CD4-positive, alpha-beta T cell treated with Interleukin-2 at 100 ng/mL for 4 hours (primary cell): ENCODE measurements at regions not wholly inside any gene's neighbourhood (a gene's known extent, or its start where the extent isn't known, plus 50 kb on each side); places are given as distances from the start of the nearest gene placed in this dataset.
"Not testable (repeated sequence)": the region's sequence is repeated elsewhere in the genome, so short reads cannot be mapped to it uniquely, and the experiment has no call there.

Source experiments
- DNase-seq: peaks from one replicate; pipeline ENCODE4 v3.0.0-alpha.2; 2020; ENCODE audit warnings: low spot score

GRCh38 chr9:41075671-41076070, 52.8 kb downstream of the FOXD4L6 start:
- not testable (repeated sequence) for DNase-seq

DNA sequence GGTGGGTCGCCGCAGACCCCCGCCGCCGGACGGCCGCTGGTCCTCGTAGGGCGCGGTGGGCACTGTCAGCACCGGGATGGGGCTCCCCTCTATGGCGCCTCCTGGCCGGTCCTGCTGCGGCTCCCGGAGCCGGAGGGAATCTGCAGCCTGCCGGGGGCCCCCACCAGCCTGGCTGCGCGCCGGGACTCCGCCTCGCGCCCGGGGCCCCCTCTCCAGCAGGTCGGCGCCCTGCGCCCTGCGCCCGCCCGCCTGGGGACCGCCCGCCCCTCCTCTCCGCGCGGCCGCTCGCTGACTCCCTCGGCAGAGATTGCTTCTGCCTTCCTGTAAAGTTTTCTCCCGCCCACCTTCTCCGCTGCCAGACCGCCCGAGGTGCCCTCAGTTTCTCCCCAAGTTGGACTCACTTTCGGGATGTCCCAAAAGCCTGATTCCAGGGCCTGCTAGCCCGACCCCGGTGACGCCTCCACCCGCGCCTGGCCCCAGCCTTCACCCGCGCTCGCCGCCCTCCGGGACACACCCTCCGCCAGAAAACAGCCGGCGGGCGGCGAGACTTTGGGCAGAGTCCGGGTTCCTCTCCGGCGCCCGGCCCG, 54.0 kb downstream of the FOXD4L6 start:
- not testable (repeated sequence) for DNase-seq

GRCh38 chr9:41073471-41074243, 54.8 kb downstream of the FOXD4L6 start:
- not testable (repeated sequence) for DNase-seq

- DNase-seq = peak; percentile 55
Observed at GRCh38 chr9:41064125-41064795, 64.2 kb downstream of the FOXD4L6 start.

DNA sequence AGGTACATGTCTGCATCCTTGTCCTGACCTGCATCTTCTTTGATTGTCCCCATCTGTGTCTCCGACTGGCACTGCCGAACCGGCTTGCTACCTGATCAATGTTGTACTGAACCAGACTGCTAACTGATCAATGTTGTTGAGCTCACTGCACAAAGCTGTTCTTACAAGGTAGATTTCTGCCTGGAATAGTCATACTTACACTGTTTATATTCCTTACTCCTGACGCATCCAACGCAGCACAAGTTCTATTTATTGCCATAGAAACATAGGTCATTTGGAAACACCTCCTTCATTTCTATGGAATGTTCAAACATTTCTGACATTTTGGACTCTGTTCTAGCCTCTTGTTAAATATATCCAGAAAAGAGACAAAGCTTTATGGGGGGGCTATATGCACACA, 65.2 kb downstream of the FOXD4L6 start:
- DNase-seq = not testable (repeated sequence)

- DNase-seq = not testable (repeated sequence)
Observed at GRCh38 chr9:41059603-41060002, 68.9 kb downstream of the FOXD4L6 start.

DNA sequence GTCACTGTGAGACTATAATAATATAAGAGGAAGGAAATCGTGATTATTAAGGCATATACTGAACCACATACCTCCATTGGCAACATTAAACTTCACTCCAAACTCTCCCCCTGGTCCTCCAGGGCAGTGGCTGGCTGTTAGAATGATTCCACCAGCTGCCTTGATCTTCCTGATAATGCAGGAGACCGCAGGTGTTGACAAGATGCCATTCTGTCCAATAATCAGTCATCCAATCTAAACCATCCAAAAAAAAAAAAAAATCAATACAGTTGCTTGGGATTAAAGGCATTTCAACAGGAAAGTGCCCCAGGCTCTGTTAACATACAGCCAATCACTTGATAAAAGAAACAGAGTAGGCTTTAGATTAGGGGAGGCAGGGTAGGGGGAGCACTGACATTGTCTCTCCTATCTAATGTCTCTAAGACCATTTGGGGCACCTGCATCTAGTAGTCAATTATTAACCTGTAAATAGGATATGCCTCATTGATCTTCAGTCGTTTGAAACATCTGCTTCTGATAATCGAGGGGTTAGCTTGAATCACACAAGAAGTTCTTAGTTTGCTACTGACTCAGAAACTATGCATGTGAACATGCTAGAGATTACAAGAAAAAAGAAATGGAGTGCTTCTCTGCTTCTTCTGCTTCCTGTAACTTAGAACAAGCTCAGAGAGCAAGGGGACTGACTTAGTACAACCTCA, 74.7 kb downstream of the FOXD4L6 start:
- not testable (repeated sequence) for DNase-seq

- not testable (repeated sequence) for DNase-seq
Observed at GRCh38 chr9:41048672-41049071, 79.8 kb downstream of the FOXD4L6 start.

DNA sequence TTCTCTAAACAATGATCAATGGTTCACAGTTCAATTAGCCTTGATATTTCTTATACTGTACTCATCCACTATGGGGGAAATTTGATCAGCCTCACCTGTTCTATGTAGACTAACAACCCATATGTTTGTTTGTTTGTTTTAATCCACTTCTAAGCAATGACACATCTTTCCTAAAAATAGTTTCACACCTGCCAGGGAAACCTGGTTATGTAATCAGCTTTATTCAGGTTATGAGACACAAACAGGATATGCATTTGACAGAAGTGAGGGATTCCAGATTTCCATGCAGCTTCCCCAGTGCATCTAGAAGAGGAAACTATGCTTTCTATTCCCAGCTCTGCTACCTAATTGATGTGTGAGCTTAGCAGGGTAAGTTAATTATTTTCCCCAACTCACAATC, 80.7 kb downstream of the FOXD4L6 start:
- DNase-seq = not testable (repeated sequence)

DNA sequence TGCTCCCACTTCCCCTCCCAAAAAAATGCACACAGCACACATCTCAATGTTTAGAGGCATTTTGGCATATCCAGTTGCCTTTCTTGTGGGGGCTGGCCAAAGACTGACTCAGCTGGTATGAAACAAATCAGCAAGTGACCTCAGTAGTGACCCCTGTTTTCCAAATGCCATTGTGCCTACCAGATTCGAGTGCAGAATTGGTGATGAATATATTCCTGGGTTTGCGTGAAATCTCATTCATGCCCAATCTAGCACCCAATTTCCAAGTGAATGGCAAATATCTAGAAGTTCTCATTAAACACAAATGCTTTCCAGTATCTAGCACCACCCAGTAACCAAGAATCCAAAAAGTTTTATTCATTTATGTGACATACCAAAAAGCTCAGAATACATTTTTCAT, 83.6 kb downstream of the FOXD4L6 start:
- not testable (repeated sequence) for DNase-seq

- not testable (repeated sequence) for DNase-seq
Observed at GRCh38 chr9:41043433-41043832, 85.0 kb downstream of the FOXD4L6 start.

- DNase-seq = not testable (repeated sequence)
Observed at GRCh38 chr9:41042111-41042510, 86.4 kb downstream of the FOXD4L6 start.

DNA sequence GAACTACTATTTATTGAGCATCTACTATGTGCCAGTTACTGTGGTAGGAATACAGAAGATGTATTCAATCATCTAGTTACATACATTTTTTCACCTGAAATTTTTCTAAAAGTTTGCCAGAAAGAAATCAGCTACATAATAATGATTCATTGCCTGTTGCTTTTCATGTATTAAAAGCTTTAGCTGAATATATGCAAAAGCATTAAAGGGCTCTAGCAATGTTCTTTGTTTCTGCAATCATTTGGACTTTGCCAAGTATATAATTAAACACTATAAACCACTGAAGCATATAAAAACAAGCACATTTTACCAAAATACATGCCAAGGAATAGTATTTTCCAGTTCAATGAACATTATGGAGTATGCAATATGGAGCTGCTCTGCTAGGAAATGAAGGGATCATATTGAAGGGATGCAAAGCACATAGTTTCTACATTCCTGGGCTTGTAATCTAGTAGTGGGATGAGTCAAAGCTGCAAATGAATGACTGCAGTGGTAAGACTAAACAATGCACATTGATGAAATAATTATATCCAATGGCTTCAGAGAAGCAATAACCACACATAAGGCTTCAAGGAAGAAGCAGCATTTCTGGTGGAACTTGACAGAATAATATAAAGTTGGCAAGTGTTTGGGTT, 87.7 kb downstream of the FOXD4L6 start:
- DNase-seq = not testable (repeated sequence)

DNA sequence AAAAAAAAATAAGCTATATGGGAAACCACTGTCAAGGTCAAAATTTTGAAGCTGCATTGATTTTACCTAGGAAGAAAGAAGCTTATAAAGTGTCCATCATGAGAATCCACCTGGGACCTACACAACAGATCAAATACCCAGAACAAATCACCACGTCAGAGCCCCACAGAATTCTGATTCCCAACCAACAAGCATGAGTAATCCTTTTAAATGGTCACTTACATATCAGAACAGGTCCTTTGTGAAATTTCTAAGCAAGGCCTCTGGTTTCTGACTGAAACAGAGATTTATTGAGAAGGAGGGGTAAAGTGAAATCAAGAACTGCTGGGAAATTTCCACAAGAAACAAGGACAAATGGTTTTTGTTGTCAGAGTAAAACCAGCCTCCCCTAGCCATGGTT, 93.2 kb downstream of the FOXD4L6 start:
- DNase-seq = not testable (repeated sequence)

DNA sequence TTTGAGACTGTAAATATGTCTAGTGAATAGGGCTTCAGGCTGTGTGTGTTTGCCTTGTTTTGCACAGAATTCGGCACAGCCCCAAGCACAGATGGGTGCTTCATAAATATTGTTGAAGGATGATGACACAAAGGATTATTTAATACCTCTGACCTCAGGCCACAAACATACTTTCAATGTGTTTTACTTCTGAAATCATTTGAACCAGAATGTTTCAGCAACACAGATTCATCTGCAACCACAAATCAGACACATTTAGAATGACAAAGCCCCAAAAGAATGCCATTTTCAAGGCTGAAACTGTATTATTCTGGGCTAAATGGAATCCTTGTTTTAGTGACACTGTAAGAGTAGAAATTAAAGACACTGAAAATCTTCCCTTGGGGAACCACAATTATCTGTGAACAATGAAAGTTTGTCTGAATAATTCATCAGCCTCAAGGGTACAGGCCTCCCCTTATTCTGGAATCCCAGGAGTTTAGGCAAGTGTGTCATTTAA, 93.7 kb downstream of the FOXD4L6 start:
- DNase-seq = not testable (repeated sequence)

DNA sequence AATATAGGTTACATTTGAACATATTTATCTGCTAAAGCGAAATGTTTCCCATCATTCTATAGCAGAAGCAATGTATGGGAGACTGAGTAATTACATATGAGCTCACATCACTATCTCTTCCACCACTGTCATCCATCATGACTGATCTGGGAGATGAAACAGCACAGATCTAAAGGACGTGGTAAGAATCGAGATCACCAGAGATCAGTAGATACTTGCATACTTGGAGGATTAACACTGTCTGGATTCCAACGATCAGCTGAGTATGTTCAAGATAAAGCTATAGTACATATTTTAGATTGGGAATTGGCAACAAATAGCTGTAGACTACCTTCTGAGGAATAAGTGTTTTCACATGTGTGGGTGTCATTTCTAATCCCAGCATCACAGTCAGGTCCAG, 94.6 kb downstream of the FOXD4L6 start:
- not testable (repeated sequence) for DNase-seq

GRCh38 chr9:41033360-41033759, 95.1 kb downstream of the FOXD4L6 start:
- not testable (repeated sequence) for DNase-seq

DNA sequence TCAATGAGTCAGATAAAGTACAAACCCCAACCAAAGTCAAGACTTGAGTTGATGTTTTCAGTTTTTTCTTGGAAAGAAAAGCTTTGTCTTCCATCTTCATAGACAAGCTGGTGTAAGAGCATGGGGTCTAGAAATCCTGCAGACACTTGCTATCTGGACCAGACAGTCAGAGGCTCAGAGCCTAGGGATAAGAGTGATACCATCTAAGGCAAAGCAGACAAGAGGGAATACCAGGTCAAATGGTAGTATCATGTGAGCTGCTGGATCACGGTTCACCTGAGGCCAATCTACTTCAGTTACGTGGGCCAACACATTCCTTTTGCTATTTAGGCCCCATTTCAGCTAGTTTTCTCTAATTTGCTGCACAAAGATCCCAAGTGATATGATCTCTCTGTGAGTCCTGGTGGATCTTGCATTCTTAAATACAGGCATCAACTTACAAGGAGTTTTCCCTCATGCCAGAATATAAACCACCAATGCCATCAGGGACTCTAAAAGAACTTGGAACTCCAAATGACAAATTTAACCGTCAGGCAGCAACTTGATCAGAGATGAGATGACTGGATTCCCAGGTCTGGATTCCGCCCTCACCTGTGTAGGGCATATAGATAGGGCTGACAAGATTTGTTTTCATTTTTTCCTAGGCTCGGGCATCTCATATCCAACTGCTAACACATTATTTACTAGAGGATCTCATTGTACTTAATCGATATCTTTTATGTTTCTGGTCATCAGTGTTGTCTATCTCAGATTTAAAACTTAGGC, 101.4 kb downstream of the FOXD4L6 start:
- not testable (repeated sequence) for DNase-seq

- DNase-seq = not testable (repeated sequence)
Observed at GRCh38 chr9:41022365-41022764, 106.1 kb downstream of the FOXD4L6 start.

DNA sequence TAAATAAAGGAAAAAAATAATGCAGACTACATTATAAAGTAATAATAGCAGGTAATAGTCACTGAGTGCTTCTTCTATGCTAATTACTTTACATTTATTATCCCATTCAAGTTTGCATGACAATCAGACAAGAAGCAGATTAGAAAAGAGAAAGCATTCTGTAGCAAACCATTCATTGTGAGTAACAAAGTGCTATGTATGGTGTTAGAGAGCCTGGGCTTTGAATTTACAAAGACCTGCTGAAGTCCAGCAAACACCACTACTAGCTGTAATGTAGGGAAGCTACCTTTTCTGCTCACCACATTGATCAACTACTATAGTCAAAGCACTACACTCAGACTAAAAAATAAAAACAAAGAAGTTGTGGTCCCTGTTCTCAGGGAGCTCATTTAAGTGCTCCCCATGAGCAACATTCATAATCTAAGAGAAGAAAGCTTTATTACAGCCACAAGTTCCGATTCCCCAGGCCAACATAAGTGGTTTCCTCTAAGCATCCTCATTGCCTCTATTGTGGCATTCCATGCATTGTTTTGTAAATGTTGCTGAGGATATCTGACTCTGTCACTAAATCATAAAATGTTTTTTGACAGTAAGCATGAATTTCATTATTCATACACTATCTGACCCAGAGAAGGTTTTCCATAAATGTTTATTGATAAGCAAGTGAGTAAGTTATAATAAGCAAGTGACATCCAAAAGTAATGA, 108.5 kb downstream of the FOXD4L6 start:
- not testable (repeated sequence) for DNase-seq
